ENCODE measurements at regions not wholly inside any gene's neighbourhood (a gene's known extent, or its start where the extent isn't known, plus 50 kb on each side); places are given as distances from the start of the nearest gene placed in this dataset.

DNA sequence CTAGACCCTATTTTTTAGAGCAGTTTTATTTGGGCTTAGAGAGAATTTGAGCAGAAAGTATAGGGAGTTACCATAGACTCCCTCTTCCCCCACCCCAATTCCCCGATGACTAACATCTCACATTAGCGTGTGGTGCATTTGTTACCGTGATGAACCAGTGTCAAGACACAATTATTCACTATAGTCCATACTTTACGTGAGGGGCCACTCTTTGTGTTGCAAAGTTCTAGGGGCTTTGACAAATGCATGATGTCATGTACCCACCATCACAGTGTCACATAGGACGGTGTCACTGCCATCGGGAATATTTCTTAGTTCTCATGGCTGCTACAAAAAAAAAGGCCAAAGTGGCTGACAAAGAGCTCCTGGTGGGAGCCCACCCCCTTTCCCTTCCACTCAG lies 119.1 kb downstream of the PHETA1 start:
- Mint-ChIP-seq H3K9me3 (peaks cover 3% of the 10 kb centered on the region; the same call in 2 of the 3 replicates), H3K36me3 (ENCODE audit: low read depth) (no peaks in the 10 kb centered on the region), H3K27ac (no peak overlapping the region), H3K4me1 (peaks cover 10% of the 10 kb centered on the region; the same call in 2 of the 3 replicates), H3K4me3 (no peak overlapping the region), H3K27me3 (ENCODE audit: insufficient read depth, low read depth, poor library complexity) (no peaks in the 10 kb centered on the region)
- Histone ChIP-seq H4K20me1 (replicated peaks; ENCODE audit: insufficient read depth) (peaks cover 2% of the 10 kb centered on the region; the same call in 1 of the 2 replicates), H3K4me2 (no peak overlapping the region), H3K79me2 (replicated peaks; ENCODE audit: insufficient read depth) (no peaks in the 10 kb centered on the region), H3K36me3 (ENCODE audit: insufficient read depth) (no peaks in the 10 kb centered on the region), H3K27ac (ENCODE audit: low read depth) (no peak overlapping the region), H3K4me1 (ENCODE audit: insufficient read depth) (no peaks in the 10 kb centered on the region; the same call in 1 of the 2 replicates), H3K27me3 (ENCODE audit: insufficient read depth) (no peaks in the 10 kb centered on the region), H3K4me3 (no peak overlapping the region), H3F3A (replicated peaks; ENCODE audit: low read depth) (no peaks in the 10 kb centered on the region), H2AFZ (no peak overlapping the region), H3K9me2 (ENCODE audit: insufficient read depth) (no peaks in the 10 kb centered on the region)
- no peak for DNase-seq (ENCODE audit: low spot score)
- ATAC-seq, result no peak
- TF ChIP-seq POLR2AphosphoS5 (IDR thresholded peaks at IDR 0.05; ENCODE audit: low read depth) (no peak), EZH2 (IDR thresholded peaks at IDR 0.05; ENCODE audit: low read depth, unreplicated experiment) (no peak), EZH2phosphoT487 (IDR thresholded peaks at IDR 0.05; ENCODE audit: unreplicated experiment) (no peak), CREB1 (CRISPR knock-in tag; IDR thresholded peaks at IDR 0.05; ENCODE audit: low read depth) (no peak), STAT1 (IDR thresholded peaks at IDR 0.05; ENCODE audit: unreplicated experiment) (no peak), NANOG (IDR thresholded peaks at IDR 0.05; ENCODE audit: borderline replicate concordance) (no peak), ZNF331 (CRISPR knock-in tag; IDR thresholded peaks at IDR 0.05; ENCODE audit: low read depth) (no peak)
- TF ChIP-seq, protein P1, sequence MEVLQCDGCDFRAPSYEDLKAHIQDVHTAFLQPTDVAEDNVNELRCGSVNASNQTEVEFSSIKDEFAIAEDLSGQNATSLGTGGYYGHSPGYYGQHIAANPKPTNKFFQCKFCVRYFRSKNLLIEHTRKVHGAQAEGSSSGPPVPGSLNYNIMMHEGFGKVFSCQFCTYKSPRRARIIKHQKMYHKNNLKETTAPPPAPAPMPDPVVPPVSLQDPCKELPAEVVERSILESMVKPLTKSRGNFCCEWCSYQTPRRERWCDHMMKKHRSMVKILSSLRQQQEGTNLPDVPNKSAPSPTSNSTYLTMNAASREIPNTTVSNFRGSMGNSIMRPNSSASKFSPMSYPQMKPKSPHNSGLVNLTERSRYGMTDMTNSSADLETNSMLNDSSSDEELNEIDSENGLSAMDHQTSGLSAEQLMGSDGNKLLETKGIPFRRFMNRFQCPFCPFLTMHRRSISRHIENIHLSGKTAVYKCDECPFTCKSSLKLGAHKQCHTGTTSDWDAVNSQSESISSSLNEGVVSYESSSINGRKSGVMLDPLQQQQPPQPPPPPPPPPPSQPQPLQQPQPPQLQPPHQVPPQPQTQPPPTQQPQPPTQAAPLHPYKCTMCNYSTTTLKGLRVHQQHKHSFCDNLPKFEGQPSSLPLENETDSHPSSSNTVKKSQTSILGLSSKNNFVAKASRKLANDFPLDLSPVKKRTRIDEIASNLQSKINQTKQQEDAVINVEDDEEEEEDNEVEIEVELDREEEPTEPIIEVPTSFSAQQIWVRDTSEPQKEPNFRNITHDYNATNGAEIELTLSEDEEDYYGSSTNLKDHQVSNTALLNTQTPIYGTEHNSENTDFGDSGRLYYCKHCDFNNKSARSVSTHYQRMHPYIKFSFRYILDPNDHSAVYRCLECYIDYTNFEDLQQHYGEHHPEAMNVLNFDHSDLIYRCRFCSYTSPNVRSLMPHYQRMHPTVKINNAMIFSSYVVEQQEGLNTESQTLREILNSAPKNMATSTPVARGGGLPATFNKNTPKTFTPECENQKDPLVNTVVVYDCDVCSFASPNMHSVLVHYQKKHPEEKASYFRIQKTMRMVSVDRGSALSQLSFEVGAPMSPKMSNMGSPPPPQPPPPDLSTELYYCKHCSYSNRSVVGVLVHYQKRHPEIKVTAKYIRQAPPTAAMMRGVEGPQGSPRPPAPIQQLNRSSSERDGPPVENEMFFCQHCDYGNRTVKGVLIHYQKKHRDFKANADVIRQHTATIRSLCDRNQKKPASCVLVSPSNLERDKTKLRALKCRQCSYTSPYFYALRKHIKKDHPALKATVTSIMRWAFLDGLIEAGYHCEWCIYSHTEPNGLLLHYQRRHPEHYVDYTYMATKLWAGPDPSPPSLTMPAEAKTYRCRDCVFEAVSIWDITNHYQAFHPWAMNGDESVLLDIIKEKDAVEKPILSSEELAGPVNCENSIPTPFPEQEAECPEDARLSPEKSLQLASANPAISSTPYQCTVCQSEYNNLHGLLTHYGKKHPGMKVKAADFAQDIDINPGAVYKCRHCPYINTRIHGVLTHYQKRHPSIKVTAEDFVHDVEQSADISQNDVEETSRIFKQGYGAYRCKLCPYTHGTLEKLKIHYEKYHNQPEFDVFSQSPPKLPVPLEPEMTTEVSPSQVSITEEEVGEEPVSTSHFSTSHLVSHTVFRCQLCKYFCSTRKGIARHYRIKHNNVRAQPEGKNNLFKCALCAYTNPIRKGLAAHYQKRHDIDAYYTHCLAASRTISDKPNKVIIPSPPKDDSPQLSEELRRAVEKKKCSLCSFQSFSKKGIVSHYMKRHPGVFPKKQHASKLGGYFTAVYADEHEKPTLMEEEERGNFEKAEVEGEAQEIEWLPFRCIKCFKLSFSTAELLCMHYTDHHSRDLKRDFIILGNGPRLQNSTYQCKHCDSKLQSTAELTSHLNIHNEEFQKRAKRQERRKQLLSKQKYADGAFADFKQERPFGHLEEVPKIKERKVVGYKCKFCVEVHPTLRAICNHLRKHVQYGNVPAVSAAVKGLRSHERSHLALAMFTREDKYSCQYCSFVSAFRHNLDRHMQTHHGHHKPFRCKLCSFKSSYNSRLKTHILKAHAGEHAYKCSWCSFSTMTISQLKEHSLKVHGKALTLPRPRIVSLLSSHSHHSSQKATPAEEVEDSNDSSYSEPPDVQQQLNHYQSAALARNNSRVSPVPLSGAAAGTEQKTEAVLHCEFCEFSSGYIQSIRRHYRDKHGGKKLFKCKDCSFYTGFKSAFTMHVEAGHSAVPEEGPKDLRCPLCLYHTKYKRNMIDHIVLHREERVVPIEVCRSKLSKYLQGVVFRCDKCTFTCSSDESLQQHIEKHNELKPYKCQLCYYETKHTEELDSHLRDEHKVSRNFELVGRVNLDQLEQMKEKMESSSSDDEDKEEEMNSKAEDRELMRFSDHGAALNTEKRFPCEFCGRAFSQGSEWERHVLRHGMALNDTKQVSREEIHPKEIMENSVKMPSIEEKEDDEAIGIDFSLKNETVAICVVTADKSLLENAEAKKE (CRISPR knock-in tag; IDR thresholded peaks at IDR 0.05), result no peak
- TF ChIP-seq, protein P2, sequence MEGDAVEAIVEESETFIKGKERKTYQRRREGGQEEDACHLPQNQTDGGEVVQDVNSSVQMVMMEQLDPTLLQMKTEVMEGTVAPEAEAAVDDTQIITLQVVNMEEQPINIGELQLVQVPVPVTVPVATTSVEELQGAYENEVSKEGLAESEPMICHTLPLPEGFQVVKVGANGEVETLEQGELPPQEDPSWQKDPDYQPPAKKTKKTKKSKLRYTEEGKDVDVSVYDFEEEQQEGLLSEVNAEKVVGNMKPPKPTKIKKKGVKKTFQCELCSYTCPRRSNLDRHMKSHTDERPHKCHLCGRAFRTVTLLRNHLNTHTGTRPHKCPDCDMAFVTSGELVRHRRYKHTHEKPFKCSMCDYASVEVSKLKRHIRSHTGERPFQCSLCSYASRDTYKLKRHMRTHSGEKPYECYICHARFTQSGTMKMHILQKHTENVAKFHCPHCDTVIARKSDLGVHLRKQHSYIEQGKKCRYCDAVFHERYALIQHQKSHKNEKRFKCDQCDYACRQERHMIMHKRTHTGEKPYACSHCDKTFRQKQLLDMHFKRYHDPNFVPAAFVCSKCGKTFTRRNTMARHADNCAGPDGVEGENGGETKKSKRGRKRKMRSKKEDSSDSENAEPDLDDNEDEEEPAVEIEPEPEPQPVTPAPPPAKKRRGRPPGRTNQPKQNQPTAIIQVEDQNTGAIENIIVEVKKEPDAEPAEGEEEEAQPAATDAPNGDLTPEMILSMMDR (conservative IDR thresholded peaks at IDR 0.05; ENCODE audit: low read depth in 2 of 2), result no peak
- TF ChIP-seq, protein P3, sequence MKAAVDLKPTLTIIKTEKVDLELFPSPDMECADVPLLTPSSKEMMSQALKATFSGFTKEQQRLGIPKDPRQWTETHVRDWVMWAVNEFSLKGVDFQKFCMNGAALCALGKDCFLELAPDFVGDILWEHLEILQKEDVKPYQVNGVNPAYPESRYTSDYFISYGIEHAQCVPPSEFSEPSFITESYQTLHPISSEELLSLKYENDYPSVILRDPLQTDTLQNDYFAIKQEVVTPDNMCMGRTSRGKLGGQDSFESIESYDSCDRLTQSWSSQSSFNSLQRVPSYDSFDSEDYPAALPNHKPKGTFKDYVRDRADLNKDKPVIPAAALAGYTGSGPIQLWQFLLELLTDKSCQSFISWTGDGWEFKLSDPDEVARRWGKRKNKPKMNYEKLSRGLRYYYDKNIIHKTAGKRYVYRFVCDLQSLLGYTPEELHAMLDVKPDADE (IDR thresholded peaks at IDR 0.05), result no peak
